Natural killer cell (primary cell): ENCODE measurements at regions not wholly inside any gene's neighbourhood (a gene's known extent, or its start where the extent isn't known, plus 50 kb on each side); places are given as distances from the start of the nearest gene placed in this dataset.

Source experiments
- ATAC-seq, 3 donors: fragments of 150-1000 bp in 2 of 3; fragments of 200-7000 bp in 1 of 3; cut with Tn5 transposase; 1 replicate in 1 of 3; 2 replicates in 2 of 3; pipeline ENCODE4 v1.10.0; 2021; ENCODE audit warnings: mild to moderate bottlenecking in 2 of 3, moderate library complexity in 2 of 3
- DNase-seq, 2 donors: peaks; one replicate each; pipeline versions ENCODE4 v3.0.0 to v3.0.0-alpha.2; 2013 to 2021; ENCODE audit warnings: mixed read lengths in 1 of 2
- H3K27ac ChIP-seq: one replicate; pipeline ENCODE4 v1.5.1; 2013; ENCODE audit warnings: mild to moderate bottlenecking, low read length
- H3K27me3 ChIP-seq: one replicate; pipeline ENCODE4 v1.6.1; 2013; ENCODE audit warnings: low read length; ENCODE audit not compliant: control insufficient read depth, insufficient read depth
- H3K36me3 ChIP-seq: one replicate; pipeline ENCODE4 v1.6.1; 2013; ENCODE audit warnings: low read length; ENCODE audit not compliant: control insufficient read depth, insufficient read depth
- H3K4me1 ChIP-seq: one replicate; pipeline ENCODE4 v1.6.1; 2013; ENCODE audit warnings: low read length; ENCODE audit not compliant: control insufficient read depth, insufficient read depth
- H3K4me3 ChIP-seq: one replicate; pipeline ENCODE4 v1.5.1; 2013; ENCODE audit warnings: low read length
- H3K9me3 ChIP-seq: one replicate; pipeline ENCODE4 v1.6.1; 2013; ENCODE audit warnings: low read length; ENCODE audit not compliant: control insufficient read depth, insufficient read depth
- H3K27ac Mint-ChIP-seq, 2 donors: one replicate each; pipeline ENCODE4 v1.8.0; 2022; ENCODE audit warnings: mild to moderate bottlenecking in 2 of 2, mixed read lengths in 2 of 2, moderate library complexity in 1 of 2
- H3K27me3 Mint-ChIP-seq, 2 donors: one replicate each; pipeline ENCODE4 v1.8.0; 2022; ENCODE audit warnings: low read depth in 2 of 2, mixed read lengths in 2 of 2
- H3K36me3 Mint-ChIP-seq: one replicate; pipeline ENCODE4 v1.8.0; 2022; ENCODE audit warnings: mixed read lengths
- H3K4me1 Mint-ChIP-seq, 2 donors: one replicate each; pipeline ENCODE4 v1.8.0; 2022; ENCODE audit warnings: mixed read lengths in 2 of 2
- H3K4me3 Mint-ChIP-seq: one replicate; pipeline ENCODE4 v1.8.0; 2022; ENCODE audit warnings: mild to moderate bottlenecking, moderate library complexity, mixed read lengths
- H3K9me3 Mint-ChIP-seq, 2 donors: one replicate each; pipeline ENCODE4 v1.8.0; 2022; ENCODE audit warnings: mixed read lengths in 2 of 2
- WGBS: methylation state at CpG from one replicate; pipeline ENCODE4 v1.1.7; 2013; ENCODE audit warnings: missing lambda C conversion rate; ENCODE audit not compliant: insufficient coverage; 5-methylcytosine and 5-hydroxymethylcytosine counted together
- intact Hi-C: fragments of 100-400 bp; cut with micrococcal nuclease; formaldehyde crosslinking; loops from one replicate; pipeline ENCODE4 v1.14.2; 2022
- TF ChIP-seq, protein P1 (sequence below): fragments of 200-600 bp; IDR thresholded peaks from one replicate; pipeline ENCODE4 v1.8.0; 2022; ENCODE audit warnings: antibody characterized with exemption

DNA sequence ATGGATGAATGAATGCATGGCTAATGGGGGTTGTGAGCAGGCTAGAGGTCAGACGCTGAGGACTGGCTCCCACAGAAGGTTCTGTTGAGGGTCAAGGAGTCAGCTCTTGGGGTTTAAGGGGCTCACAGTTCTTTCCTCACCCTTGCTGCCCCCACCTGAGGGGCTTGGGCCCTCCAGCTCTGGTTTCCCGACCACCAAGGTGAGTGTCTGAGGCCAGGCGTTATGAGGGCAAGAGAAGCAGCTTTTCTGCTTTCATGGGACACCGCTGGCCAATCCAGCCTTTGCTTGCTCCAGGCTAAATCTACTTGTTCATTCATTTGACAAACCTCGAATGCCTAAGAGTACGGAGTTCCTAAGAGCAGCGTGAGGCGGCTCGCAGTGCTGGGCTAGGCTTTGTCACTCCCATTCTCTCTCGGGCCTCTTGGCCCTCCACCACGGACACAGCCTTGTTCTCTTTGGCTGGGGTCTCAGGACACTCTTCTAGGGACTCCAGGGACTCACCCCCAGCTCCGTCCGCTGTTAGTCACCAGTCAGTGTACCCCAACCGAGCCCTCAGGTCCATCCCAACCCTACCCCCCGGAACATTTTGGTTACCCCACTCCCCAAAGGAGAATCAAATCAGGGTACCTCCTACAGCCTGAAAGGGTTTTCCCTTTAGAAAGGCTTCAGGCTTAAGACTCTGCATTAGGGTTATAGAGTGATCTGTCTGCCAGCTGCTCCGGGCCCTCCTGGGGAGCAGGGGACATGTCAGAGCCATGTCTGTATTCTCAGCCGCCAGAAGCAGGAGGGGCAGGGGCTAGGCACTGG, 210.1 kb upstream of the MVB12B start:
- no peaks in the 10 kb centered on the region for H3K27me3 ChIP-seq
- no peak overlapping the region for H3K4me3 ChIP-seq
- H3K27ac Mint-ChIP-seq: no peak overlapping the region
- H3K4me1 Mint-ChIP-seq: no peaks in the 10 kb centered on the region
- H3K27ac ChIP-seq: no peak overlapping the region
- H3K27me3 Mint-ChIP-seq: peaks cover 8 to 17% of the 10 kb centered on the region in 2 donors
- ATAC-seq (no peak), DNase-seq (no peak)
- no peaks in the 10 kb centered on the region for H3K36me3 Mint-ChIP-seq
- intact Hi-C loops: no loop called here
- H3K4me1 ChIP-seq: no peaks in the 10 kb centered on the region
- no peaks in the 10 kb centered on the region for H3K36me3 ChIP-seq
- TF ChIP-seq, protein P1, sequence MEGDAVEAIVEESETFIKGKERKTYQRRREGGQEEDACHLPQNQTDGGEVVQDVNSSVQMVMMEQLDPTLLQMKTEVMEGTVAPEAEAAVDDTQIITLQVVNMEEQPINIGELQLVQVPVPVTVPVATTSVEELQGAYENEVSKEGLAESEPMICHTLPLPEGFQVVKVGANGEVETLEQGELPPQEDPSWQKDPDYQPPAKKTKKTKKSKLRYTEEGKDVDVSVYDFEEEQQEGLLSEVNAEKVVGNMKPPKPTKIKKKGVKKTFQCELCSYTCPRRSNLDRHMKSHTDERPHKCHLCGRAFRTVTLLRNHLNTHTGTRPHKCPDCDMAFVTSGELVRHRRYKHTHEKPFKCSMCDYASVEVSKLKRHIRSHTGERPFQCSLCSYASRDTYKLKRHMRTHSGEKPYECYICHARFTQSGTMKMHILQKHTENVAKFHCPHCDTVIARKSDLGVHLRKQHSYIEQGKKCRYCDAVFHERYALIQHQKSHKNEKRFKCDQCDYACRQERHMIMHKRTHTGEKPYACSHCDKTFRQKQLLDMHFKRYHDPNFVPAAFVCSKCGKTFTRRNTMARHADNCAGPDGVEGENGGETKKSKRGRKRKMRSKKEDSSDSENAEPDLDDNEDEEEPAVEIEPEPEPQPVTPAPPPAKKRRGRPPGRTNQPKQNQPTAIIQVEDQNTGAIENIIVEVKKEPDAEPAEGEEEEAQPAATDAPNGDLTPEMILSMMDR: no peak
- no peaks in the 10 kb centered on the region for H3K9me3 ChIP-seq
- no peaks in the 10 kb centered on the region for H3K9me3 Mint-ChIP-seq
- WGBS: 84% methylated on average over 17 of the region's 17 CpGs
- H3K4me3 Mint-ChIP-seq: no peak overlapping the region

DNA sequence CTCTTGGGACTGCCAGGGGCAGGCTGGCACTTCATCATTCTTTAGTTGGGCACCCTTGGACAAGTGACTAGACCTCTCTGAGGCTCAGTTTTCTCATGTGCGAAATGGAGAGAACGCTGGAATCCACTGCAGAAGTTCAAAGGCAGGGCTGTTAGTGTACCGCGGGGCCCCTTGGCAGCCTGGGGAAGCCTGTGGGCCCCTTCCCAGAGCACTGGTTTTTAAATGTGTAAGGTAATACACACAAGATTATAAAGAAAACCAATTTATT, 209.5 kb upstream of the MVB12B start:
- H3K27me3 Mint-ChIP-seq: peaks cover 8 to 17% of the 10 kb centered on the region in 2 donors
- TF ChIP-seq, protein P1: no peak
- H3K4me3 Mint-ChIP-seq: no peak overlapping the region
- H3K4me1 Mint-ChIP-seq: no peaks in the 10 kb centered on the region
- no peak overlapping the region for H3K27ac Mint-ChIP-seq
- ATAC-seq (no peak), DNase-seq (no peak)
- no peaks in the 10 kb centered on the region for H3K4me1 ChIP-seq
- no peak overlapping the region for H3K4me3 ChIP-seq
- no peak overlapping the region for H3K27ac ChIP-seq
- H3K27me3 ChIP-seq: no peaks in the 10 kb centered on the region
- no peaks in the 10 kb centered on the region for H3K36me3 Mint-ChIP-seq
- intact Hi-C loops: no loop called here
- no peaks in the 10 kb centered on the region for H3K36me3 ChIP-seq
- 98% methylated on average over 4 of the region's 4 CpGs for WGBS
- no peaks in the 10 kb centered on the region for H3K9me3 ChIP-seq
- H3K9me3 Mint-ChIP-seq: no peaks in the 10 kb centered on the region

DNA sequence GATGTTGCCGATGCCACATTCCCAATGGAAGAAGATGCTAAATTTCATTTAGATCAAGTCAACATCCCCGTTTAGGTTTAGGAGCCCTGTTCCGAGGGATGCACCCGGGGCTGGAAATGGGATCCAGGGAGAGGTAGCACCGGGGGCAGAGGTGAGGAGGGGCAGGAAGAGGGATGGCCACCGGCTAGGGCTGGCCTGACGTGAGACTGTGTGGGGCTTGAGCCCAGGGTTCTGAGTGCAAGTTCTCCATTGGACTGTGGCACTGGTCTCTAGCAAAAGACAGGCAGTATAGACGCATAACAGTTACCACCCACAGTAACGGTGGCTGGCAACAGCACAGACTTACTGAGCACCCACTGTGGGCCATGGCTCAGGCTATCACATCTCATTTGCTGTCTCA, 209.0 kb upstream of the MVB12B start:
- intact Hi-C loops: no loop called here
- TF ChIP-seq, protein P1: no peak
- Mint-ChIP-seq H3K4me1 (no peaks in the 10 kb centered on the region), H3K27ac (no peak overlapping the region), H3K4me3 (no peak overlapping the region), H3K36me3 (no peaks in the 10 kb centered on the region), H3K9me3 (no peaks in the 10 kb centered on the region), H3K27me3 (peaks cover 9 to 18% of the 10 kb centered on the region in 2 donors)
- DNase-seq (no peak), ATAC-seq (no peak)
- no peak overlapping the region for H3K27ac ChIP-seq
- no peak overlapping the region for H3K4me3 ChIP-seq
- WGBS: 90% methylated on average over 9 of the region's 9 CpGs
- H3K9me3 ChIP-seq: no peaks in the 10 kb centered on the region
- no peaks in the 10 kb centered on the region for H3K27me3 ChIP-seq
- H3K36me3 ChIP-seq: no peaks in the 10 kb centered on the region
- no peaks in the 10 kb centered on the region for H3K4me1 ChIP-seq

- H3K4me1 Mint-ChIP-seq: no peaks in the 10 kb centered on the region
- no peak overlapping the region for H3K27ac Mint-ChIP-seq
- TF ChIP-seq, protein P1: no peak
- H3K27ac ChIP-seq: no peak overlapping the region
- no peaks in the 10 kb centered on the region for H3K27me3 ChIP-seq
- ATAC-seq (no peak), DNase-seq (no peak)
- H3K9me3 ChIP-seq: no peaks in the 10 kb centered on the region
- 84% methylated on average over 6 of the region's 6 CpGs for WGBS
- intact Hi-C loops: no loop called here
- peaks cover 12 to 27% of the 10 kb centered on the region in 2 donors for H3K27me3 Mint-ChIP-seq
- no peaks in the 10 kb centered on the region for H3K4me1 ChIP-seq
- H3K36me3 Mint-ChIP-seq: no peaks in the 10 kb centered on the region
- H3K4me3 Mint-ChIP-seq: no peak overlapping the region
- no peaks in the 10 kb centered on the region for H3K36me3 ChIP-seq
- H3K4me3 ChIP-seq: no peak overlapping the region
- no peaks in the 10 kb centered on the region for H3K9me3 Mint-ChIP-seq
Measured at GRCh38 chr9:126119731-126120130, 206.9 kb upstream of the MVB12B start.
